ENCODE measurements at regions not wholly inside any gene's neighbourhood (a gene's known extent, or its start where the extent isn't known, plus 50 kb on each side); places are given as distances from the start of the nearest gene placed in this dataset.
A peak's percentile ranks its signal among the peaks of the same experiment; 100 is the strongest.

DNA sequence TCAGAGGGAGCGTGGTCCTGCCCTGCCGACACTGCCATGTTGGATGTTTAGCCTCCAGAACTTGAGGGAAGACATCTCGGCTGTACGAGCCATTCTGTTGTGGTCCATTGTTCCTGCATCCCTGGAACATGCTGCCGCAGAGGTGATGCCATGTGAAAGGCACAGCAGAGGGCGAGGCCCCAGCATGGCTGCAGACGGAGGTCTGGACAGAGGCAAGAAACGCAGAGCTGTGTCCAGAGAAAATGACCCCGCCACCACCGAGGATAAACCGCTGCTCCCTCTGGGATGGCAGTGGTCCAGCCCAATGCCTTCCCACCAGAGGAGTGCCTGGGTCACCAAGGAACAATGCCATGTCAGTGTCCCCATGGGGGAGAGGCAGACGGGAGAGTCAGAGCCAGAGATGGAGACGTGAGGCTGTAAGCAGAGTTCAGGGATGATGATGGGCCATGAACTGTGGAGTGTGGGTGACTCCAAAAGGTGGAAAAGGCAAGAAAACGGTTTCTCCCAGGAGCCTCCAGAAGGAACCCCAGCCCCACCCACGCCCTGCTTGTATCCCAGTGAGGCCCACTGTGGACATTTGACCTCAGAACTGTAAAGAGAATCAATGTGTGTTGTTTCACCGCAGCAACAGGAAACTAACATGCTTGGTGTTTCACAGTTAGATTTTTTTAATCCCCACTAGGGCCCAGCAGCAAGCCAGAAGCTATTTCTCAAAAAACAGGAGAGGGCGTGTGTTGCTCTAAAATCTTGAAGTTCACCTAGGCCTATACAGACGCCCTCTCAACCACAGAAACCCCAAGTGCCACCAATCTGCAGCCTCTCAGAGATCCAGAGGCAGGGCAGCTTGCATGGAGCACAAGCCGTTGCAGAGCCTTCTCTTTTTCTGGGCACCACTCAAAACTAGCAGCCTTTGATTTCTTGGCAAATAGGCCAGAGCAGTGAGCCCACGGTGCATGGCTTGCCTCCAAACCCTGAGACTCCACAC lies 1422.9 kb downstream of the TBC1D22A start:
- peaks cover 0 to 10% (median 6%) of the 10 kb centered on the region in 9 donors for H3K9me3 Mint-ChIP-seq
- H3K4me1 Mint-ChIP-seq, result peaks cover 0 to 15% (median 8%) of the 10 kb centered on the region in 4 donors
- no peaks in the 10 kb centered on the region for H3K36me3 Mint-ChIP-seq
- H3K27me3 Mint-ChIP-seq, result peaks cover 0 to 5% (median 3%) of the 10 kb centered on the region in 5 donors
- peak in 1 of 10 donors; percentile 5 for DNase-seq
- H3K27ac Mint-ChIP-seq, result peak overlapping the region in 1 of 10 donors; percentile 49
- peak overlapping the region in 1 of 10 donors; percentile 30 for H3K4me3 Mint-ChIP-seq
- POLR2A ChIA-PET, result no interaction called here
- no peak for ATAC-seq

DNA sequence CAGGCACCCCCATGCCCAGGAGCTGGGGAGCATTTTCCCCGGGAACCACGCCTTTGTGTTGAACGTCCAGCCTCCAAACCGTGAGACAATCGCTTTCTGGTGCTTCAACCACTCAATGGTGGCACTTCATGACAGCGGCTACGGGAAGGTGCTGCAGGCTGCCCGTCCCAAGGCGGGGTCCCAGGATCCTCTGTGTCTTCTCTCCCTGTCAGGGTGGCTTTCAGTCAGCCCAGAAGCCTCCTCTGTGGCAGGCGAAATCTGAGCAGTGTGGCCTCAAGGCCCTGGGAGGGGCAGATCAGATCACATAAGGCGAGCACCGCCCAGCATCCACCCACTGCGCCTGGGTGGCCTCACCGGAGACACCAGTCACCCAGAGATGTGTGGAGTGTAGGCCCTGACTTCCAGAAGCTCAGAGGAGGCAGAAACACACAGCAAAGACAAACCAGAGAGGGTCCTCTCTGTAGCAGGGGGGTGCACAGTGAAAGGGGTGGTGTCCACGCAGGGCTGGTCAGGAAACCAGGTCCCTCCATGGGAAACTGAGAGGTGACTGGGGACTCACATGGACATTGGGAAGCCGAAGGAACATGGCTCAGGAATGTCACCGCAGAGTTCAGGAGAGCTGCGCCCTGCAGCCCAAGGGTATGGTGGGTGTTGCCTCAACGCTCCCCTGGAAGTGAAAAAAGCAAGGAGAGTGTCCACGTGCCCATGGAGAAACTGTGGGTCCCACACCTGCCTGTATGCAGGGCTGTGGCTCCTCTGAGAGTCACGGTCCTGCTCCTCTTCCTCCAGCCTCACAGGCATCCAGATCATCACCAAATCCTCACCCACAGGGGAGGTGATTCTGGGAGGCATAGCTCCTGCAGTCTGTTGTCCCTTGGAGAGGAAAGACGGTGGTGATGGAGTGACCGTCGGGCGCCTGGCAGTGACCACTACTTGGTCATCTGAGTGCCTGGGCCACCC lies 1420.7 kb downstream of the TBC1D22A start:
- Mint-ChIP-seq H3K36me3 (no peaks in the 10 kb centered on the region), H3K4me1 (peaks cover 0 to 12% (median 6%) of the 10 kb centered on the region in 4 donors), H3K4me3 (no peak overlapping the region), H3K9me3 (peaks cover 0 to 9% (median 0%) of the 10 kb centered on the region in 9 donors), H3K27ac (no peak overlapping the region), H3K27me3 (peaks cover 0 to 7% (median 2%) of the 10 kb centered on the region in 5 donors)
- DNase-seq (no peak), ATAC-seq (no peak)
- POLR2A ChIA-PET, result no interaction called here

DNA sequence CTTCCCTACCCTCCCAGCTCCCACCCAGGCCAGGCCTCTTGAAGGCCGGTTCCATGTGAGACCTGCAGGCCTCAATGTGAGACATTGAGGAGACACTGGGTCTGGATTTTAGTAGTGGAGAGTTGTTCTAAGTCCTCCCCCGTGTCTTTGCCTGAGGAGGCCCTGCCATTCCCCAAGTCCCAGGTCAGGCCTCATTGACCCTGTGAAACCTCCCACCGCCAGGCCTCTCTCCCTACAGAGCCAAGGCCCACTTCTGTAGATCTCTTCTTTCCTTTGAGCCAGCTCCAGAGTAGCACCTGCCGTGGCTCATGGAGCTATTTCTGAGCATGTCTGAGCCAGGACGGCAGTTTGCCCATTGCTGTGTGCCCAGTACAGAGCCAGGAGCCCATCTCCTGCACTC lies 1419.6 kb downstream of the TBC1D22A start:
- H3K27me3 Mint-ChIP-seq, result peaks cover 0 to 7% (median 2%) of the 10 kb centered on the region in 5 donors
- DNase-seq (no peak), ATAC-seq (no peak)
- H3K36me3 Mint-ChIP-seq, result no peaks in the 10 kb centered on the region
- POLR2A ChIA-PET, result no interaction called here
- peaks cover 0 to 12% (median 0%) of the 10 kb centered on the region in 9 donors for H3K9me3 Mint-ChIP-seq
- no peak overlapping the region for H3K27ac Mint-ChIP-seq
- no peak overlapping the region for H3K4me3 Mint-ChIP-seq
- H3K4me1 Mint-ChIP-seq, result peaks cover 0 to 12% (median 6%) of the 10 kb centered on the region in 4 donors

DNA sequence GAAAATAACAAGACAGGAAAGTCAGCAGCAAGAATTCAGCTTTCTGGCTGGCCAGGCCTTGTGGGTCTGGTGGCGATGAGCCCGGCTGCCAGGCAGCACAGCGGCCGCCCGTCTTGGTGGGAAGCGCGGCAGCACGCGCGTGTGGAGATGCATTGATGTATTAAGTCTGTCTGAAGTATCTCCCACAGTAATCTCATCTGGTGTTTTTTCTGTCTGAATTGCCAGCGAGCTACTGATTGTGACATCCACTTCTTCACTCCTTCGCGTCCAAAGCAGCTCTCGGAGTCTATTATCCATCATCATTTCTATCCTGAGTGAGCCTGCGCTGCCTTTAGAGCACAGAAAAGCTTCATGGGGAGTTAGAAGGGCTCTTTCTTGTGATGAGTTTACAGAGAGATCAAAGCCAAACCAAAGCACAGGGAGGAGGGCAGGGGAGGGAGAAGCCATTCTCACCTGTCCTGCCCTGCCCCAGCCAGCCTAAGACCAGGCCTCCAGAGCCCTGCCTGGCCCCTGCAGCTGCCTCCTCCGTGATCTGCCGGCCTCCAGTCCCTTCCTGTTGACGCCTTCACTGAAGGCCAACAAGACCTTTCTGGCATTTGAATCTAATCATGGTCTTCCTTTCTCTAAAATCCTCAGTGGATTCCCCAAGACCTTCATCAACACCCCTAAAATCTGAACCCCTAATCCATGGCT lies 1419.0 kb downstream of the TBC1D22A start:
- Mint-ChIP-seq H3K4me3 (no peak overlapping the region), H3K4me1 (peaks cover 0 to 12% (median 6%) of the 10 kb centered on the region in 4 donors), H3K36me3 (no peaks in the 10 kb centered on the region), H3K27ac (no peak overlapping the region), H3K9me3 (peaks cover 0 to 18% (median 0%) of the 10 kb centered on the region in 9 donors), H3K27me3 (peaks cover 0 to 9% (median 2%) of the 10 kb centered on the region in 5 donors)
- POLR2A ChIA-PET, result no interaction called here
- no peak for ATAC-seq
- no peak for DNase-seq

DNA sequence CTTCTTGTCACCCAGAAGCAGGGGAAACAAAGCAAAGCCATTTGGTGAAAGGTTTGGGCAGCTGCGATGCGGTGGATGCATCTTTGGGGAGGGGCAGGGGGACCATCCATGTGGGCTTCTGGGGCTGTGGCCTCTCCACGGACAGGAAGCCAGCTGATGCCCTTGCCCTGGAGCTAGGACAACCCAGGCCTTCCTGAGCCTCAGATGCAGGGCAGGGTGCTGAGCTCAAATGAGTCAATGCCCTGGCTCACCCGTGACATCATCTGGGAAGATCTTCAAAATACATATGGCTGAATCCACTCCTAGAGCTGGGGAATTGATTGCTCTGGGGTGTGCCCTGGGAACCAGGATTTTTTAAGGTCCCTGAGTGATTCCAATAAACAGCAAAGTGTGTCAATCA lies 1418.2 kb downstream of the TBC1D22A start:
- POLR2A ChIA-PET, result no interaction called here
- Mint-ChIP-seq H3K9me3 (peaks cover 0 to 20% (median 0%) of the 10 kb centered on the region in 9 donors), H3K27ac (no peak overlapping the region), H3K36me3 (no peaks in the 10 kb centered on the region), H3K27me3 (peaks cover 0 to 9% (median 2%) of the 10 kb centered on the region in 5 donors), H3K4me1 (peaks cover 0 to 7% (median 6%) of the 10 kb centered on the region in 4 donors), H3K4me3 (no peak overlapping the region)
- DNase-seq (no peak), ATAC-seq (no peak)

DNA sequence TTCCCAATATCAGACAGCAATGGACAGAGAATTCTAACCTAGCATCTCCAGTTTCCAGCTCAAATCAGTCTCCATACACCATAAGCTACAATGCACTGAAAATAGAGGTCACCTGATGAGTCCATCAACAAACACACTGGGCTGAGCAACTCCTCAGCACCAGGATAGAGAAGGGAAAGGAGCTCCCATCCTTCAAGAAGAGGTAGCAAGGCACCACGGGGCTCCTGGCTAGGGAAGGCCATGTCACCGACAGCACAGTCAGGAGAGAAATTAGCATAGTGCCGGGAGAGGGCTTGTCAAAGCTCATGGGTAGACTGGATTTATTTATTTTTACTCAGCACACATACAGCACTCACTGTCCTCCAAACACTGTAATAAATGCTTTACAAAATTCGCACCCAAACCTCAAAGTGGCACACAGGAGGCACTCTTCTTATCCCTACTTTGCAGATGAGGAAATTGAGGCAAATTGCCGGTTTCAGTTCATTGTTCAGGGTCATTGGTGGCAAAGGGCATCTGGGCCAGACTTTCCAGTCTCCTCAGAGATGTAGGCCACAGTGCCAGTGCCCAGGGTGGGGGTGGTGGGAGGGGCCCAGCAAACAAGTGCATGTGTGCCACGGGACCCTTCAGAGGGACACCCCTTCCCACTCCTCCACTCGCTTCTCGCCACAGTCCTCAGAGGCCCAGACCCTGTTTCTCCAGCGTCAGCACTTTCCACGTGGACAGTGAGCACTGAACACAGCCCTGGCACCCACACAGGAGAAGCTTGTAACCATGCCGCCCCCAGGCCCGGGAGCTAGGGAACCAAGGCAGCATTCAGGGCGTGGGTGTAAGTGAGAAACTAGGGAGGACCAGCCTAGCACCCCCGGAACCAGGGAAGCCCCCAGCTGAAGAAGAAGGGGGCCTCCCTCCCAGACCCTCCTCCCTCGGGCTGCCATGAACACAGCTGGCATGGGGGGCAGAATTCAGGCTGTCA lies 1417.4 kb downstream of the TBC1D22A start:
- no peak overlapping the region for H3K27ac Mint-ChIP-seq
- H3K36me3 Mint-ChIP-seq, result no peaks in the 10 kb centered on the region
- H3K27me3 Mint-ChIP-seq, result peaks cover 0 to 6% (median 2%) of the 10 kb centered on the region in 5 donors
- peaks cover 0 to 3% (median 2%) of the 10 kb centered on the region in 4 donors for H3K4me1 Mint-ChIP-seq
- no peak overlapping the region for H3K4me3 Mint-ChIP-seq
- POLR2A ChIA-PET, result no interaction called here
- no peak for ATAC-seq
- DNase-seq, result no peak
- H3K9me3 Mint-ChIP-seq, result peaks cover 0 to 17% (median 0%) of the 10 kb centered on the region in 9 donors

DNA sequence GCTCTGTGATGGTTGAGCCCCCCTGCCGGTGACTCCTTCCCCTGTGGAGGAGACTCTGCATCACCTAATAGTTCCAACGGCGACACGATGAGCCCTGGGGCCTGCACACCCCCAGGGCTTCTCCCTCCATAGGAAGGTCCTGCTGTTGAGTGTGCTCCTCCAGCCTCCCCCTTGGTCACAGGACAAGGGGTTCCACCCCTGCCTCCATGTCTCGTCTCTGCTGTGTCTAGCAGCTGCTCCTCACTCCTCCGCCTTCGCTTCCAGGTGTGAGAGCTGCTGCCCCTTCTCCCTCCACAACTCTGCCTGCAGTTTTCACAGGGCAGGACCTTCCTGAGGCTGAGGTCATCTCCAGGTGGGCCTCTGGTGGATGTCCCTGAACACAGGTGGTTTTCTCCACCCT lies 1416.1 kb downstream of the TBC1D22A start:
- H3K27me3 Mint-ChIP-seq, result peaks cover 0 to 6% (median 2%) of the 10 kb centered on the region in 5 donors
- POLR2A ChIA-PET, result no interaction called here
- no peak overlapping the region for H3K27ac Mint-ChIP-seq

DNA sequence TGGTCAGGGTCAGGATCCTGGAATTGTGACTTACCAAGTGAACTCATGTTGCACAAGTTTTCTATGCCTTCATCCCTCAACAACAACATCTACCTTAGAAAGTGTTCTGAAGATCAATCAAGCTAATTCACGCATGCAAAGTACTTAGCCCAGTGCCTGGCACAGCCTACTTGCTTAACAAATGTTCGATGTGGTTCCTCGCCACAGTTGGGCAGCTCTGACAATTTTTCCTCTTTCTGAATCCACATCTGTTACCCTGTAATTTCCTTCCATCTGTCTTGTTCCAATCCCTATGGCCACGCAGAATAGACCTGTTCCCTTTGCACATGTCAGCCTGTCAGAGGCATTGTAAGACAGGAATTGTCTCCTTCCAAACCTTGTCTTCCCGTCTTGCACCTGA lies 1415.2 kb downstream of the TBC1D22A start:
- ATAC-seq, result no peak
- Mint-ChIP-seq H3K4me3 (peak overlapping the region in 1 of 10 donors; percentile 13), H3K36me3 (no peaks in the 10 kb centered on the region), H3K4me1 (no peaks in the 10 kb centered on the region), H3K9me3 (peaks cover 0 to 10% (median 0%) of the 10 kb centered on the region in 9 donors), H3K27ac (no peak overlapping the region), H3K27me3 (peaks cover 0 to 6% (median 2%) of the 10 kb centered on the region in 5 donors)
- no peak for DNase-seq
- POLR2A ChIA-PET, result no interaction called here

More for the DNA sequence above, 1416.1 kb downstream of the TBC1D22A start:
- ATAC-seq (no peak), DNase-seq (no peak)
- H3K4me3 Mint-ChIP-seq, result no peak overlapping the region
- no peaks in the 10 kb centered on the region for H3K36me3 Mint-ChIP-seq
- peaks cover 0 to 10% (median 0%) of the 10 kb centered on the region in 9 donors for H3K9me3 Mint-ChIP-seq
- H3K4me1 Mint-ChIP-seq, result no peaks in the 10 kb centered on the region

DNA sequence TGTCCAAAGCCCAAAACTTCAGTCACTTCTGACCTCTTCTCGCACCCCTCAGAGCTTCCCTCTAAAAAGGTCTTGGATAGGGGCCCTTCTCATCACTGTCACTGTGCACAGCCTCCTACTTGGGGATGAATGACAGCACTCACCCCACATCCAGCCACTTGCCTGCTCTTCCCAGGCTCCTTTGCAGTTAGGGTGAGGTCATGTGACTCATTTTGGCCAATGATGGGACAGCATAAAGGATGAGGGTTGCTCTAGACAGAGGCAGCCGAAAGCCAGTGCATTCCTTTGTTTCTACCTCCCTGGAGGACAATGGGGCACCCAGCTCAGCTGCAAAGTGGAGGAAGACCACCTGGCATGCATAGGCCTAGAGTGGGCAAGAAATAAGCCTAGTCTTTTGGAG lies 1413.3 kb downstream of the TBC1D22A start:
- POLR2A ChIA-PET, result no interaction called here
- Mint-ChIP-seq H3K4me1 (no peaks in the 10 kb centered on the region), H3K36me3 (no peaks in the 10 kb centered on the region), H3K27me3 (peaks cover 0 to 6% (median 2%) of the 10 kb centered on the region in 5 donors), H3K27ac (no peak overlapping the region), H3K9me3 (peaks cover 0 to 10% (median 0%) of the 10 kb centered on the region in 9 donors), H3K4me3 (no peak overlapping the region)
- DNase-seq (no peak), ATAC-seq (no peak)

DNA sequence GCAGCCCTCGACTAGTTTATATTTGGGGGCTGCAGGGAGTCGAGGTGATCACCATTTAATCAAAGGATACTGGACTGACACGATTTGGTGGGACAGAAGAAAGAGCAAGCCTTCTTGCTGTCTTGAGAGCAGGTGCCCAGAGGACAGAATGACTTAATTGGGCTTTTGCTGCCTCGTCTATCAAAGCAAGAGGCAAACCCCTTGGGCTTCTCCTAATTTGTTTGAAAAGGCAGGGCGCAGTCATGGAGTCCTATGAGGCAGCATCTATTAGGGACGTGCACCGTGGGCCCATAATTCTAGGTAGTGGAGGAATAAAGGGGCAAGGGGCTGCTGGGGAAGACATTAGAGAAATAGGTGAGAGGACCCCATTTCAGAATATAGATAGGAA lies 1411.3 kb downstream of the TBC1D22A start:
- no peaks in the 10 kb centered on the region for H3K4me1 Mint-ChIP-seq
- no peak overlapping the region for H3K4me3 Mint-ChIP-seq
- peaks cover 2 to 11% (median 5%) of the 10 kb centered on the region in 5 donors for H3K27me3 Mint-ChIP-seq
- ATAC-seq (no peak), DNase-seq (no peak)
- POLR2A ChIA-PET, result no interaction called here
- peaks cover 0 to 10% (median 0%) of the 10 kb centered on the region in 9 donors for H3K9me3 Mint-ChIP-seq
- H3K27ac Mint-ChIP-seq, result no peak overlapping the region
- no peaks in the 10 kb centered on the region for H3K36me3 Mint-ChIP-seq

DNA sequence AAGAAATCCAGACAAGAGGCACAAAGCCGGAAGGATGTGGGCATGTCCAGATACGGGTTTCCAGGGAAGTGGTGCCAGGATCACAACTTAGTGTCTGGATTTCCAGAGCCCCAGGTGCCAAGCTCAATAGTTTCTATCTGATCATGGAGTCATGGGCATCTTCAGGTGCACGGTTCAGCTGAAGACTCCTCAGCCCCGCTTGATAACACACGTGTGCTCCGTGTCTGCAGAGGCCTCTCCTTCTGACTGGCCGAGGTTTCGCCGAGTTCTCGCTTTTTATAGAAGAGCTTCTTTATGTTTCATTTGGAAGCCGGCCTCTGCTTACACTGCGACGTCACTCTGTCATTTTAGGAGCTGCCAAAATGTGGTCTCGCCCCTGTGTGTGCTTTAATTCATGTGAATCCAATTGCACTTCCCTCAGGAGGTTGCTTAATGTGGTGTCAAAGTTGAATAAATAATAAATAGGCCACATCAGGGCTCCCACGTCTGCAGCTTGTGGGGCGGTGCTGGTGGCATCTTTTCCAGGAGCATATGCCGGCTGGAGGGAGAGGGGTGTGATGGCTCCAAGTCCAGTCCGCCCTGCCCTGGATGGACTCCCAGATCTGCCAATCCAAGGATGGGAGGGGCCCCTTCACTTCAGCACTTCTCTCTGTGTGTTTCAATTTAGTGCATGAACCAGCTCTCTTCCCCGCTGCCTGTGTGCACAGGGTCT lies 1410.8 kb downstream of the TBC1D22A start:
- Mint-ChIP-seq H3K27ac (no peak overlapping the region), H3K36me3 (no peaks in the 10 kb centered on the region), H3K9me3 (peaks cover 0 to 10% (median 0%) of the 10 kb centered on the region in 9 donors), H3K4me3 (no peak overlapping the region), H3K27me3 (peaks cover 2 to 11% (median 7%) of the 10 kb centered on the region in 5 donors), H3K4me1 (no peaks in the 10 kb centered on the region)
- ATAC-seq, result no peak
- POLR2A ChIA-PET, result no interaction called here
- DNase-seq, result no peak

All from naive thymus-derived CD8-positive, alpha-beta T cell (primary cell).